ENCODE measurements at regions not wholly inside any gene's neighbourhood (a gene's known extent, or its start where the extent isn't known, plus 50 kb on each side); places are given as distances from the start of the nearest gene placed in this dataset.
"Not testable (repeated sequence)": the region's sequence is repeated elsewhere in the genome, so short reads cannot be mapped to it uniquely, and the experiment has no call there.

GRCh38 chr2:236369661-236370062 lies 105.5 kb upstream of the ASB18 start:
- H3K4me3 ChIP-seq (ENCODE audit: low read depth, low read length) = no peak overlapping the region

- H3K4me3 ChIP-seq (ENCODE audit: low read depth, low read length) = no peak overlapping the region
These were observed 106.7 kb upstream of the ASB18 start for GRCh38 chr2:236370847-236371409.

GRCh38 chr2:236375973-236376476 lies 111.8 kb upstream of the ASB18 start:
- no peak overlapping the region for H3K4me3 ChIP-seq (ENCODE audit: low read depth, low read length)

GRCh38 chr2:236376566-236377244 lies 112.5 kb upstream of the ASB18 start:
- H3K4me3 ChIP-seq (ENCODE audit: low read depth, low read length) = no peak overlapping the region

GRCh38 chr2:236380051-236380612 lies 115.9 kb upstream of the ASB18 start:
- no peak overlapping the region for H3K4me3 ChIP-seq (ENCODE audit: low read depth, low read length)

GRCh38 chr2:236381253-236381652 lies 117.0 kb upstream of the ASB18 start:
- not testable (repeated sequence) for H3K4me3 ChIP-seq (ENCODE audit: low read depth, low read length)

DNA sequence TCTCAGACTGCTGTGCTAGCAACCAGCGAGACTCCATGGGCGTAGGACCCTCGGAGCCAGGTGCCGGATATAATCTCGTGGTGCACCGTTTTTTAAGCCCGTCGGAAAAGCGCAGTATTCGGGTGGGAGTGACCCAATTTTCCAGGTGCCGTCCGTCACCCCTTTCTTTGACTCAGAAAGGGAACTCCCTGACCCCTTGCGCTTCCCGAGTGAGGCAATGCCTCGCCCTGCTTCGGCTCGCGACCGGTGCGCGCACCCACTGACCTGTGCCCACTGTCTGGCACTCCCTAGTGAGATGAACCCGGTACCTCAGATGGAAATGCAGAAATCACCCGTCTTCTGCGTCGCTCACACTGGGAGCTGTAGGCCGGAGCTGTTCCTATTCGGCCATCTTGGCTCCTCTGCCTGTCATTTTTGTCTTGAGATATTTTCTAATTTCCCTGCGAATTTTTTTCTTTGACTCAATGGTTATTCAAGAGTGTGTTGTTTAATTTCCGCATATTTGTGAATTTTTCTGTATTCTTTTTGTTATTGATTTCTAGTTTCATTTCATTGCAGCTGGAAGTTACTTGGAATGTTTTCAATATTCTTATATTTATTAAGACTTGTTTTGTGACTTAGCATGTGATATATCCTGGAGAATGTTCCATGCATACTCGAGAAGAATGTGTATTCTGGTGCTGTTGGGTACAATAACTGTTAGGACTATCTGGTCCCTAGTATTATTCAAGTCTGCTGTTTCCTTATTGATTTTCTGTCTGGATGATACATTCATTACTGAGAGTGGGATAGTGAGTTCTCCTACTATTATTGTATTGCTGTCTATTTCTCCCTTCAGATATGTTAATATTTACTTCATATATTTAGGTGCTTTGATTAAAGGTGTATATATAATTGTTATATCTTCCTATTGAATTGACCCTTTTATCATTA lies 125.3 kb upstream of the ASB18 start:
- not testable (repeated sequence) for H3K4me3 ChIP-seq (ENCODE audit: low read depth, low read length)

DNA sequence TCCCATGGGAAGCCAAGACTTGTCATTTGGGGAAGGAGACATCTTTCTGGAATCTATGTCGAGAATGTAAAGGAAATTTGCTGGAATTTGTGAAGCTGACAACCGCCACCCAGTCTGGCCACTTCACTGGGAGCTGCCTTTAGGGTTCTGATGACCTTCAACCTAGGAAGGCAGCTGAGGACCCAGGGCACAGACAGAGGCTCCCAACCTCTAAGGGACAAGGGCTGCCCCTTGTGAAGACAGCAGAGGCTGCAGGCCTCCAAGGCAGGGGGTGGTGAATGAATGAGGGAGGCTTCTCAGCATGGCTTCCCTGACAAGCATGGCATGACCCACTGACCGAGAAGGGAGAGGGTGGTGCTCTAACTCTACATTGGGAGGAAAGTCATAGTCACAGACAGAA lies 128.9 kb upstream of the ASB18 start:
- no peak overlapping the region for H3K4me3 ChIP-seq (ENCODE audit: low read depth, low read length)

DNA sequence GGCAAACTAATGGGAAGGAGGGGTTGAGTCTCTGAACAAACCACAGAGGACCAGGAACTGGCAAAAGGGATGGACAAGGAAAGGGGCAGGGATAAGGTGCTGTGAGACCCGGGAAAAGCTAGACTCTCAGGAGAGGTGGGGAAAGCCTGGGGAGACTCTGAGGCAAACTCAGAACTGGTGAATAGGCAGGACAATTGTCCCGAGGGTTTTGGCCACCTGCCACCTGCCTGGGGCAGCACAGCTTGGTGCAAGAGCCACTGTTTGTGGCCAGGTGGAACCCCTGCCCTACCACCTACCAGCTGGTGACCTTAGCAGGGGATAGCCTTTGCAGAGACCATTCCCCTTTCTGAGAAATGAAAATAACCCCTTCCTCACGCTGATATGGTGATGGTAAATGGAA lies 129.4 kb upstream of the ASB18 start:
- H3K4me3 ChIP-seq (ENCODE audit: low read depth, low read length) = no peak overlapping the region

- H3K4me3 ChIP-seq (ENCODE audit: low read depth, low read length) = no peak overlapping the region
These were observed 130.4 kb upstream of the ASB18 start for GRCh38 chr2:236394571-236394970.

DNA sequence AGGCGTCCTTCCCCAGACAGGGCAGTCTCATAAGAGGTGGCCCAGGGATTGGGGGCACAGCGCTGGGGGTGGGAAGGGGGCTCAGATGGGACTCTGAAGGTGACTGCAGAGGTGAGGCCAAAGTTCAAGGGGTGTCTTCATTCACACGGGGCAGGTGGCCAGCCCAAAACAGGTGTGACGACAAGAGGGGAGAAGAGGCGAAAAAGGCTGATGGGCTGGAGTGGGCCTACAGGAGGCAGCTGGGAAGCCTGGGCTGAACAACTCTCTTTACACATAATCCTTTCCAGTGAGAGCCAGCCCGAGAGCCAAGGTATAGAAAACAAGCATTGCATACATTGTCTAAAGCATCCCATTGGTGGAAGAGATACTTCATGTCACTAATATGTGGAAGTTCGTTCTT lies 130.9 kb upstream of the ASB18 start:
- no peak overlapping the region for H3K4me3 ChIP-seq (ENCODE audit: low read depth, low read length)

DNA sequence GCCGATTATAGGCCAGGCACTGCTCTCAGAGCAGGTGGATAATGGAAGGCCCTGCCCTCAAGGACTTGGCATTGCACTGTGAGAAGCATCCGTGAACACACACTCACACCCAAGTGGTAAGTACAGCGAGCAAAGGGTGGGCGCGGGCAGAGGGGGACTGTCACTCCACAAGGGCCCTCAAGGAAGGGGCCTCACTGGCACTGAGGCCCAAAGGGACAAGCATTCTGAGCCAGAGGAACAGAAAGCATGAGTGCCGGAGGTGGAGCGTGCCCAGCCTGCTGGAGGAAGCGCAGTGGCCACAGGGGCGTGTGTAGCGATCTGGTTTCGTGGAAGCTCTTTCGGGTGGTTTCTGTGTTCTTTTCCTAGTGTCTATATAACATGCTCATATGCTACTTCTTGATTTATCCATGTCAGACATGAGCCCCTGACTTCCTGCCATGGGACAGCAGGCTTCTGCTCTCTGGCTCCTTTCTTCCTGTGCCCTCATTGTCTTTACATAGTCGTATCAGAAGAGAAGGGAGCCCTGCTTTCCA lies 132.7 kb upstream of the ASB18 start:
- no peak overlapping the region for H3K4me3 ChIP-seq (ENCODE audit: low read depth, low read length)

DNA sequence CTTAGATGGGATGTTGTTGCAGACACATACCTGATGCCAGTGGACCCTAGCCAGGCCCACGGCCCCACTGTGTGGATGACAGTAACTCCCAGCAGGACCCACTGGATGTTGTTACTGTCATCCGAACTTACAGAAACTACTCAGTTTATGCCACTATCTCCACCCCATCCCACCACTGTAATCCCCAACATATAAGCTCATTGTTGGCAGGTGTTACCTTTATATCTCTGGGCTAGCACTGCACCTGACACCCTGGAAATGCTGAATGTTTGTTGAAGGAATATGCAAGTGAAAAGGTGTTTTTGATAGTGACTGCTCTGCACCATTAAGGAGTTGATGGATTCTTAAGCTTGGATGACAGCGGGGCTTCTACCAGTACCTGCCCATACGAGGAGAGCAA lies 133.5 kb upstream of the ASB18 start:
- H3K4me3 ChIP-seq (ENCODE audit: low read depth, low read length) = no peak overlapping the region

GRCh38 chr2:236399409-236399808 lies 135.2 kb upstream of the ASB18 start:
- H3K4me3 ChIP-seq (ENCODE audit: low read depth, low read length) = no peak overlapping the region

GRCh38 chr2:236400046-236400574 lies 135.9 kb upstream of the ASB18 start:
- no peak overlapping the region for H3K4me3 ChIP-seq (ENCODE audit: low read depth, low read length)

GRCh38 chr2:236400594-236401360 lies 136.6 kb upstream of the ASB18 start:
- H3K4me3 ChIP-seq (ENCODE audit: low read depth, low read length) = no peak overlapping the region

GRCh38 chr2:236402033-236402790 lies 138.0 kb upstream of the ASB18 start:
- no peak overlapping the region for H3K4me3 ChIP-seq (ENCODE audit: low read depth, low read length)

- no peak overlapping the region for H3K4me3 ChIP-seq (ENCODE audit: low read depth, low read length)
These were observed 138.9 kb upstream of the ASB18 start for GRCh38 chr2:236403125-236403524.

DNA sequence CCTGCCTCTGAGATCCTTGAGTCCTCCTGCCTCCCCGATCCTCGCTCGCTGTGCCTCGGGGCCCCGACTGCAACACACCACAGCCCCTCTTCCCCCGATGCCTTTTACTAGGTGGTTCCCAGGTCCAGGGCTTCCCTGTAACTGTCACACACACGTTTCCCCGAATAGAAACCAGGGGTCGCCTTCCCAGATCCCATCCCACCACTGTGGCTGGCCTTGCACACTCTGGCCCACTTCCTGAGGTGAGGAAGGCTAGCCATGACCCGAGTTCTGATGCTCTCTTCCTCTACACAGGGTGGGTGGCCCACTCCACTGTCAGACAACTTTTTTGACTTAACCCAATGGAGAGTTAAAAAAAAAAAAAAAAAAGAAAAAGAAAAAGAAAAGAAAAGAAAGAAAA lies 139.6 kb upstream of the ASB18 start:
- no peak overlapping the region for H3K4me3 ChIP-seq (ENCODE audit: low read depth, low read length)

All from iPS-11a (cell line).